HepG2 (cell line): ENCODE measurements at regions not wholly inside any gene's neighbourhood (a gene's known extent, or its start where the extent isn't known, plus 50 kb on each side); places are given as distances from the start of the nearest gene placed in this dataset.

Source experiments
- ATAC-seq: fragments of 200-7000 bp; cut with Tn5 transposase; 3 replicates; pipeline ENCODE4 v1.9.1; 2020; ENCODE audit warnings: mild to moderate bottlenecking, moderate library complexity
- BruUV-seq: library from RNA; stranded (reverse); fragments of 400-500 nt; replicated peaks from 2 replicates; lab custom pipeline; 2021; lab: Mats Ljungman, UMichigan
- CTCF ChIA-PET: fragments of 300-600 bp; formaldehyde crosslinking; extraction: SDS; loops from one replicate; lab custom pipeline; 2021; ENCODE audit warnings: low total read pairs, inconsistent platforms, low intra/inter-chr PET ratio; lab: Yijun Ruan, JAX
- POLR2A ChIA-PET: fragments of 350-600 bp; sonication (Branson Sonifier 250); formaldehyde crosslinking; loops from one replicate; lab custom pipeline; 2020; ENCODE audit warnings: antibody characterized with exemption, inconsistent platforms; lab: Yijun Ruan, JAX
- DNase-seq: peaks from one replicate; pipeline ENCODE4 v3.0.0-alpha.2; 2015; ENCODE audit warnings: low spot score
- FAIRE-seq: peaks from 3 replicates; lab custom pipeline; 2011; peaks lifted over from hg19 to GRCh38; lab: Jason Lieb, UNC
- H2AFZ ChIP-seq: one replicate; pipeline ENCODE4 v1.6.1; 2011; ENCODE audit warnings: low read length, inconsistent platforms
- H3K27ac ChIP-seq: fragments of 300-600 bp; 3 replicates; pipeline ENCODE4 v1.8.0; 2011; ENCODE audit warnings: mixed run types, mild to moderate bottlenecking, mixed read lengths, low read length, inconsistent platforms; ENCODE audit not compliant: insufficient read depth; ENCODE audit errors: extremely low read length
- H3K27me3 ChIP-seq, 2 experiments: fragments of 200-600 bp in 1 of 2; 2 replicates in 1 of 2; 3 replicates in 1 of 2; pipeline versions ENCODE4 v1.6.0 to v1.8.0; 2011; ENCODE audit warnings: low read length in 2 of 2, mild to moderate bottlenecking in 2 of 2, moderate library complexity in 2 of 2, inconsistent platforms in 1 of 2; ENCODE audit not compliant: insufficient read depth in 2 of 2, control insufficient read depth in 1 of 2
- H3K36me3 ChIP-seq, 2 experiments: fragments of 200-600 bp in 1 of 2; replicated peaks in 1 of 2; 2 replicates in 1 of 2; 3 replicates in 1 of 2; pipeline versions ENCODE4 v1.5.1 to v1.8.0; 2011; ENCODE audit warnings: low read length in 2 of 2, inconsistent platforms in 1 of 2; ENCODE audit not compliant: insufficient read depth in 2 of 2, control insufficient read depth in 1 of 2
- H3K4me1 ChIP-seq: 2 replicates; pipeline ENCODE4 v1.5.1; 2012; ENCODE audit warnings: low read length, inconsistent platforms; ENCODE audit not compliant: insufficient read depth
- H3K4me2 ChIP-seq: 2 replicates; pipeline ENCODE4 v1.6.0; 2011; ENCODE audit warnings: low read depth, low read length, inconsistent platforms
- H3K4me3 ChIP-seq, 3 experiments: fragments of 200-600 bp in 1 of 3; sonication (generic), shearing (Covaris generic) in 1 of 3; replicated peaks in 1 of 3; 2 replicates each; pipeline ENCODE4 v1.5.1; 2011 to 2016; ENCODE audit warnings: low read length in 3 of 3, inconsistent platforms in 2 of 3, low read depth in 2 of 3, mild to moderate bottlenecking in 2 of 3, control low read depth in 1 of 3, mixed read lengths in 1 of 3; ENCODE audit not compliant: insufficient read depth in 1 of 3
- H3K79me2 ChIP-seq: one replicate; pipeline ENCODE4 v1.6.1; 2011; ENCODE audit warnings: low read length, inconsistent platforms; ENCODE audit not compliant: insufficient read depth
- H3K9ac ChIP-seq: 2 replicates; pipeline ENCODE4 v1.6.0; 2011; ENCODE audit warnings: mild to moderate bottlenecking, low read depth, low read length, inconsistent platforms; ENCODE audit not compliant: insufficient read depth
- H3K9me3 ChIP-seq: 2 replicates; pipeline ENCODE4 v1.5.1; 2012; ENCODE audit warnings: mild to moderate bottlenecking, low read length
- H4K20me1 ChIP-seq: 2 replicates; pipeline ENCODE4 v1.6.0; 2011; ENCODE audit warnings: inconsistent platforms, mild to moderate bottlenecking, low read length, moderate library complexity; ENCODE audit not compliant: insufficient read depth
- AGO1 ChIP-seq: fragments of 200-400 bp; formaldehyde crosslinking; IDR thresholded peaks from 2 replicates; pipeline ENCODE4 v1.6.1; 2017; ENCODE audit warnings: mild to moderate bottlenecking, low read depth, low read length, moderate library complexity; ENCODE audit not compliant: poor library complexity, severe bottlenecking
- CREM ChIP-seq, 2 experiments: sonication (generic) in 1 of 2; formaldehyde crosslinking in 1 of 2; IDR thresholded peaks; 2 replicates each; pipeline versions ENCODE4 v1.4.0 to v1.6.1; 2016 to 2020; ENCODE audit warnings: antibody characterized with exemption in 1 of 2, mild to moderate bottlenecking in 1 of 2, missing genetic modification reagents in 1 of 2
- KDM5A ChIP-seq: fragments of 200-600 bp; sonication (generic); IDR thresholded peaks from 2 replicates; pipeline ENCODE4 v1.7.0; 2018; ENCODE audit warnings: antibody characterized with exemption, mild to moderate bottlenecking, low read length, borderline replicate concordance
- MAZ ChIP-seq, 2 experiments: sonication (generic) in 1 of 2; formaldehyde crosslinking in 1 of 2; IDR thresholded peaks; 2 replicates each; pipeline versions ENCODE4 v1.5.0 to v1.6.1; 2012 to 2020; ENCODE audit warnings: low read depth in 2 of 2, mild to moderate bottlenecking in 2 of 2, borderline replicate concordance in 1 of 2, improper control_type of control experiment in 1 of 2, low read length in 1 of 2, missing genetic modification reagents in 1 of 2, moderate library complexity in 1 of 2
- MIER3 ChIP-seq: IDR thresholded peaks from 2 replicates; pipeline ENCODE4 v1.6.1; 2016; ENCODE audit warnings: missing compliant biosample characterization, borderline replicate concordance
- MYPOP ChIP-seq: sonication (generic); formaldehyde crosslinking; IDR thresholded peaks from 2 replicates; pipeline ENCODE4 v1.8.1; 2023; ENCODE audit warnings: mild to moderate bottlenecking, moderate library complexity, missing genetic modification reagents
- PRPF4 ChIP-seq: fragments of 200-400 bp; formaldehyde crosslinking; IDR thresholded peaks from 2 replicates; pipeline ENCODE4 v1.6.1; 2016; ENCODE audit warnings: low read length, low read depth; ENCODE audit not compliant: poor library complexity, severe bottlenecking
- TCF7 ChIP-seq: sonication (generic); IDR thresholded peaks from 2 replicates; pipeline ENCODE4 v1.6.1; 2016; ENCODE audit warnings: antibody characterized with exemption, low read depth
- ZNF563 ChIP-seq: sonication (generic); formaldehyde crosslinking; IDR thresholded peaks from 2 replicates; pipeline ENCODE4 v1.8.0; 2022; ENCODE audit warnings: mild to moderate bottlenecking, moderate library complexity, missing genetic modification reagents
- WGBS: methylation state at CpG from one replicate; pipeline ENCODE4 v1.1.6; 2017; ENCODE audit warnings: low lambda C conversion rate; 5-methylcytosine and 5-hydroxymethylcytosine counted together
- in situ Hi-C: cut with HindIII; loops from 2 replicates; pipeline ENCODE4 v1.10.0; 2017; ENCODE audit warnings: low pct_unique_long_range_greater_than_20kb; ENCODE audit not compliant: extremely low pct_ligation_motif_present
- intact Hi-C: fragments of 100-400 bp; cut with micrococcal nuclease; formaldehyde crosslinking; loops from one replicate; pipeline ENCODE4 v1.10.0; 2022; ENCODE audit not compliant: unreplicated experiment
- TF ChIP-seq, protein P1 (sequence below): sonication (generic); formaldehyde crosslinking; IDR thresholded peaks from 2 replicates; pipeline ENCODE4 v1.4.0; 2020; ENCODE audit warnings: low read depth, mild to moderate bottlenecking, missing genetic modification reagents
- TF ChIP-seq, protein P2 (sequence below): sonication (generic); formaldehyde crosslinking; IDR thresholded peaks from 2 replicates; pipeline ENCODE4 v1.9.0; 2022; ENCODE audit warnings: low read depth, missing genetic modification reagents

- BruUV-seq: no TSS peak
- in situ Hi-C loops: no loop called here
- Histone ChIP-seq H3K79me2 (no peaks in the 10 kb centered on the region), H3K9me3 (peaks cover 30% of the 10 kb centered on the region; the same call in 1 of the 2 replicates), H3K27ac (no peak overlapping the region), H3K36me3 (no peaks in the 10 kb centered on the region), H3K27me3 (no peaks in the 10 kb centered on the region), H3K4me1 (no peaks in the 10 kb centered on the region), H3K4me2 (no peak overlapping the region), H3K9ac (no peak overlapping the region), H4K20me1 (no peaks in the 10 kb centered on the region), H3K4me3 (no peak overlapping the region), H2AFZ (no peak overlapping the region)
- no peak for DNase-seq
- 9% methylated on average over 5 of the region's 5 CpGs for WGBS
- no peak for FAIRE-seq
- ChIA-PET CTCF (no interaction called here), POLR2A (no interaction called here)
- TF ChIP-seq, protein P1, sequence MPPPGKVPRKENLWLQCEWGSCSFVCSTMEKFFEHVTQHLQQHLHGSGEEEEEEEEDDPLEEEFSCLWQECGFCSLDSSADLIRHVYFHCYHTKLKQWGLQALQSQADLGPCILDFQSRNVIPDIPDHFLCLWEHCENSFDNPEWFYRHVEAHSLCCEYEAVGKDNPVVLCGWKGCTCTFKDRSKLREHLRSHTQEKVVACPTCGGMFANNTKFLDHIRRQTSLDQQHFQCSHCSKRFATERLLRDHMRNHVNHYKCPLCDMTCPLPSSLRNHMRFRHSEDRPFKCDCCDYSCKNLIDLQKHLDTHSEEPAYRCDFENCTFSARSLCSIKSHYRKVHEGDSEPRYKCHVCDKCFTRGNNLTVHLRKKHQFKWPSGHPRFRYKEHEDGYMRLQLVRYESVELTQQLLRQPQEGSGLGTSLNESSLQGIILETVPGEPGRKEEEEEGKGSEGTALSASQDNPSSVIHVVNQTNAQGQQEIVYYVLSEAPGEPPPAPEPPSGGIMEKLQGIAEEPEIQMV (CRISPR knock-in tag): no peak
- TF ChIP-seq AGO1 (no peak), MAZ (IDR thresholded peaks at IDR 0.05; ENCODE audit: borderline replicate concordance, low read depth, low read length) (no peak), MAZ (CRISPR knock-in tag; IDR thresholded peaks at IDR 0.05; ENCODE audit: low read depth) (no peak), KDM5A (no peak), TCF7 (no peak), PRPF4 (no peak), ZNF563 (CRISPR knock-in tag) (no peak), CREM (IDR thresholded peaks at IDR 0.05) (no peak), CREM (CRISPR knock-in tag; IDR thresholded peaks at IDR 0.05) (no peak), MIER3 (CRISPR knock-in tag) (no peak), MYPOP (CRISPR knock-in tag) (no peak)
- TF ChIP-seq, protein P2, sequence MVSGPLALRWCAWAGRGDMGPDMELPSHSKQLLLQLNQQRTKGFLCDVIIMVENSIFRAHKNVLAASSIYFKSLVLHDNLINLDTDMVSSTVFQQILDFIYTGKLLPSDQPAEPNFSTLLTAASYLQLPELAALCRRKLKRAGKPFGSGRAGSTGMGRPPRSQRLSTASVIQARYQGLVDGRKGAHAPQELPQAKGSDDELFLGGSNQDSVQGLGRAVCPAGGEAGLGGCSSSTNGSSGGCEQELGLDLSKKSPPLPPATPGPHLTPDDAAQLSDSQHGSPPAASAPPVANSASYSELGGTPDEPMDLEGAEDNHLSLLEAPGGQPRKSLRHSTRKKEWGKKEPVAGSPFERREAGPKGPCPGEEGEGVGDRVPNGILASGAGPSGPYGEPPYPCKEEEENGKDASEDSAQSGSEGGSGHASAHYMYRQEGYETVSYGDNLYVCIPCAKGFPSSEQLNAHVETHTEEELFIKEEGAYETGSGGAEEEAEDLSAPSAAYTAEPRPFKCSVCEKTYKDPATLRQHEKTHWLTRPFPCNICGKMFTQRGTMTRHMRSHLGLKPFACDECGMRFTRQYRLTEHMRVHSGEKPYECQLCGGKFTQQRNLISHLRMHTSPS (CRISPR knock-in tag): no peak
- intact Hi-C loops: no loop called here
- no peak for ATAC-seq
Observed at GRCh38 chr18:55777666-55778304, 189.8 kb upstream of the TCF4 start.
